HG02759 (cell line): ENCODE measurements at regions not wholly inside any gene's neighbourhood (a gene's known extent, or its start where the extent isn't known, plus 50 kb on each side); places are given as distances from the start of the nearest gene placed in this dataset.
"Not testable (repeated sequence)": the region's sequence is repeated elsewhere in the genome, so short reads cannot be mapped to it uniquely, and the experiment has no call there.

ENCODE experiments used
- ATAC-seq: cut with Tn5 transposase; IDR thresholded peaks from one replicate; pipeline ENCODE4 v1.9.1; 2021; ENCODE audit warnings: mild to moderate bottlenecking, moderate library complexity; ENCODE audit not compliant: unreplicated experiment

GRCh38 chr10:91080776-91081175, 139.7 kb upstream of the PCGF5 start:
- no peak for ATAC-seq

GRCh38 chr10:91082447-91082846, 138.0 kb upstream of the PCGF5 start:
- ATAC-seq: no peak

- no peak for ATAC-seq
Measured at GRCh38 chr10:91088300-91089140, 131.9 kb upstream of the PCGF5 start.

- no peak for ATAC-seq
Measured at GRCh38 chr10:91090761-91091529, 129.5 kb upstream of the PCGF5 start.

- ATAC-seq: no peak
Measured at GRCh38 chr10:91091780-91092179, 128.7 kb upstream of the PCGF5 start.

GRCh38 chr10:91096274-91096673, 124.2 kb upstream of the PCGF5 start:
- no peak for ATAC-seq

GRCh38 chr10:91097313-91097712, 123.2 kb upstream of the PCGF5 start:
- ATAC-seq: no peak

GRCh38 chr10:91098021-91098420, 122.4 kb upstream of the PCGF5 start:
- ATAC-seq: not testable (repeated sequence)

GRCh38 chr10:91103384-91104192, 116.9 kb upstream of the PCGF5 start:
- peak; percentile 79 for ATAC-seq

GRCh38 chr10:91104193-91105041, 116.0 kb upstream of the PCGF5 start:
- peak; percentile 16 for ATAC-seq

- ATAC-seq: no peak
Measured at GRCh38 chr10:91105269-91105668, 115.2 kb upstream of the PCGF5 start.

- ATAC-seq: no peak
Measured at GRCh38 chr10:91108820-91109219, 111.6 kb upstream of the PCGF5 start.

GRCh38 chr10:91111060-91111459, 109.4 kb upstream of the PCGF5 start:
- no peak for ATAC-seq

GRCh38 chr10:91115618-91116390, 104.7 kb upstream of the PCGF5 start:
- ATAC-seq: no peak

- ATAC-seq: no peak
Measured at GRCh38 chr10:91117505-91117904, 103.0 kb upstream of the PCGF5 start.

GRCh38 chr10:91120348-91120747, 100.1 kb upstream of the PCGF5 start:
- ATAC-seq: no peak

- ATAC-seq: no peak
Measured at GRCh38 chr10:91123261-91123660, 97.2 kb upstream of the PCGF5 start.

- ATAC-seq: no peak
Measured at GRCh38 chr10:91124016-91124415, 96.4 kb upstream of the PCGF5 start.

- ATAC-seq: no peak
Measured at GRCh38 chr10:91126471-91126870, 94.0 kb upstream of the PCGF5 start.
